Head of caudate nucleus (tissue), 42 donors: ENCODE measurements at regions not wholly inside any gene's neighbourhood (a gene's known extent, or its start where the extent isn't known, plus 50 kb on each side); places are given as distances from the start of the nearest gene placed in this dataset.
"Not testable (repeated sequence)": the region's sequence is repeated elsewhere in the genome, so short reads cannot be mapped to it uniquely, and the experiment has no call there.

ENCODE experiments used
- DNase-seq, 42 donors: peaks; one replicate each; pipeline versions ENCODE4 v3.0.0 to v3.0.0-alpha.2; 2020 to 2021; ENCODE audit warnings: mixed read lengths in 7 of 42
- intact Hi-C: fragments of 100-400 bp; cut with DNase I; formaldehyde crosslinking; loops from one replicate; pipeline ENCODE4 v1.15.0; 2022

GRCh38 chr11:57911522-57911921, 112.2 kb upstream of the OR9Q1 start:
- intact Hi-C loops, DNase-seq: not testable (repeated sequence)

GRCh38 chr11:57913715-57914704, 109.7 kb upstream of the OR9Q1 start:
- intact Hi-C loops: no loop called here
- DNase-seq: no peak

GRCh38 chr11:57917632-57918031, 106.0 kb upstream of the OR9Q1 start:
- DNase-seq: no peak
- intact Hi-C loops: no loop called here

GRCh38 chr11:57920971-57921370, 102.7 kb upstream of the OR9Q1 start:
- intact Hi-C loops: no loop called here
- no peak for DNase-seq

- no peak for DNase-seq
- intact Hi-C loops: no loop called here
Measured at GRCh38 chr11:57932105-57932504, 91.6 kb upstream of the OR9Q1 start.

GRCh38 chr11:57935402-57936049, 88.2 kb upstream of the OR9Q1 start:
- no peak for DNase-seq
- intact Hi-C loops: no loop called here

GRCh38 chr11:57936050-57936418, 87.6 kb upstream of the OR9Q1 start:
- DNase-seq: no peak
- intact Hi-C loops: no loop called here

- no peak for DNase-seq
- intact Hi-C loops: no loop called here
Measured at GRCh38 chr11:57937431-57937830, 86.2 kb upstream of the OR9Q1 start.

GRCh38 chr11:57938351-57938750, 85.3 kb upstream of the OR9Q1 start:
- no peak for DNase-seq
- intact Hi-C loops: no loop called here

- intact Hi-C loops: no loop called here
- DNase-seq: no peak
Measured at GRCh38 chr11:57940044-57940756, 83.5 kb upstream of the OR9Q1 start.

- DNase-seq: no peak
- intact Hi-C loops: no loop called here
Measured at GRCh38 chr11:57941875-57942274, 81.8 kb upstream of the OR9Q1 start.

GRCh38 chr11:57942808-57943207, 80.9 kb upstream of the OR9Q1 start:
- no peak for DNase-seq
- intact Hi-C loops: no loop called here

GRCh38 chr11:57943766-57944165, 79.9 kb upstream of the OR9Q1 start:
- DNase-seq, intact Hi-C loops: not testable (repeated sequence)

- intact Hi-C loops: no loop called here
Measured at GRCh38 chr11:57946628-57947027, 77.1 kb upstream of the OR9Q1 start.

GRCh38 chr11:57964660-57965059, 59.0 kb upstream of the OR9Q1 start:
- intact Hi-C loops: no loop called here
- no peak for DNase-seq

More at GRCh38 chr11:57946628-57947027, 77.1 kb upstream of the OR9Q1 start:
- DNase-seq: no peak

GRCh38 chr11:57971272-57972012, 52.2 kb upstream of the OR9Q1 start:
- intact Hi-C loops: no loop called here
- no peak for DNase-seq

GRCh38 chr11:57972013-57972367, 51.7 kb upstream of the OR9Q1 start:
- no peak for DNase-seq
- intact Hi-C loops: no loop called here
